Spleen (tissue), 7 donors: ENCODE measurements at regions not wholly inside any gene's neighbourhood (a gene's known extent, or its start where the extent isn't known, plus 50 kb on each side); places are given as distances from the start of the nearest gene placed in this dataset.

Experiments
- CTCF ChIP-seq, 11 experiments: fragments of 200-600 bp in 7 of 11; fragments of 450-650 bp in 4 of 11; sonication (generic) in 4 of 11; IDR thresholded peaks in 8 of 11; conservative IDR thresholded peaks in 3 of 11; 1 replicate in 7 of 11; 2 replicates in 4 of 11; pipeline versions ENCODE4 v1.4.0 to v1.8.0; 2016 to 2021; ENCODE audit warnings: antibody characterized with exemption in 11 of 11, inconsistent platforms in 4 of 11, mild to moderate bottlenecking in 1 of 11
- POLR2A ChIP-seq, 3 donors: fragments of 450-650 bp; IDR thresholded peaks; one replicate each; pipeline ENCODE4 v1.5.1; 2017; ENCODE audit warnings: antibody characterized with exemption in 3 of 3, mild to moderate bottlenecking in 1 of 3
- POLR2AphosphoS5 ChIP-seq, 3 donors: sonication (generic); formaldehyde crosslinking; IDR thresholded peaks; one replicate each; pipeline ENCODE4 v1.5.1; 2017; ENCODE audit warnings: antibody characterized with exemption in 3 of 3
- donor health status: DM: no; HTN: no; CAD: no; lungs with moderate emphysema.
- donor health status: DM: no; HTN: no; CAD: no.
- donor health status: DM: no; HTN: no; CAD: no.

DNA sequence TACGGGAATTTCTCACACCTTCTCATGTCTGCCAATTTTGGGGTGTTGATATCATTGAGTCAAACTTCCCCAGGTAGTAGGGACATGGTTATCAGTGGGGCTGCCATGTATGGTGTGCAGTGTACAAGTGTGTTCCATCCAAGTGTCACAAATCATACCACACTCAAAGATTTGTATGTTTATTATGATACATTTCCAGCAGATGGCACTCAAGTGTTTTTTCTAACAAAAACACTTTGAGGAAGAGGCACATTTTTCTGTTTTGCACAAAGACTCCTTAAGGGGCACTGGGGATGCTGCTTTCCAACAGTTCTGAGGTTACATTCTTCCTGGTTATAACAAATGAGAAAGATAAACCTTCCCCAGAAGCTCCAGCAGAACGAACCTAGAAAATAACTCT, 414.5 kb downstream of the REEP3 start:
- TF ChIP-seq POLR2A (IDR thresholded peaks at IDR 0.05) (no peak), CTCF (IDR thresholded peaks at IDR 0.05 in 8 of 11, conservative IDR thresholded peaks at IDR 0.05 in 3 of 11) (no peak), POLR2AphosphoS5 (IDR thresholded peaks at IDR 0.05) (no peak)
